ENCODE measurements at regions not wholly inside any gene's neighbourhood (a gene's known extent, or its start where the extent isn't known, plus 50 kb on each side); places are given as distances from the start of the nearest gene placed in this dataset.

DNA sequence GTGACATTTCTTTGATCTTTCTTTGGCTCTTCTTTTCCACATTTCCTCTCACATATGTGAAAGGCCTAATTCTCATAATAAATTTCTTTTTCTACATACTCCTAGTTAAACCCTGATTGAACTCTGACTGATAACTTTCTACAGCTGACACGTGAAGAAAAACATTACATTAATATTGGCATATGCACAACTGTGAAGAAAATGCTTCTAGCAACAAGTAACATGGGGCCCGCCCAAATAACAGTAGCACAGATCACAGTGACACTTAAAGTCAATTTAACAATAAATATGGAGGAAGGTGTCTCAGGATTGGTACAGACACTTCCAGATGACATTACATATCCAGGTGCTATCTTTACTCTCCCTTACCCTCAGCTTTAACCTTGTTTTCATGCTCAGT is 317.6 kb upstream of the ZNF385D start:
- TF ChIP-seq POLR2A (IDR thresholded peaks at IDR 0.05; ENCODE audit: borderline replicate concordance, extremely low read depth, insufficient read depth, insufficient read length), result no peak
- TF ChIP-seq, protein P1, sequence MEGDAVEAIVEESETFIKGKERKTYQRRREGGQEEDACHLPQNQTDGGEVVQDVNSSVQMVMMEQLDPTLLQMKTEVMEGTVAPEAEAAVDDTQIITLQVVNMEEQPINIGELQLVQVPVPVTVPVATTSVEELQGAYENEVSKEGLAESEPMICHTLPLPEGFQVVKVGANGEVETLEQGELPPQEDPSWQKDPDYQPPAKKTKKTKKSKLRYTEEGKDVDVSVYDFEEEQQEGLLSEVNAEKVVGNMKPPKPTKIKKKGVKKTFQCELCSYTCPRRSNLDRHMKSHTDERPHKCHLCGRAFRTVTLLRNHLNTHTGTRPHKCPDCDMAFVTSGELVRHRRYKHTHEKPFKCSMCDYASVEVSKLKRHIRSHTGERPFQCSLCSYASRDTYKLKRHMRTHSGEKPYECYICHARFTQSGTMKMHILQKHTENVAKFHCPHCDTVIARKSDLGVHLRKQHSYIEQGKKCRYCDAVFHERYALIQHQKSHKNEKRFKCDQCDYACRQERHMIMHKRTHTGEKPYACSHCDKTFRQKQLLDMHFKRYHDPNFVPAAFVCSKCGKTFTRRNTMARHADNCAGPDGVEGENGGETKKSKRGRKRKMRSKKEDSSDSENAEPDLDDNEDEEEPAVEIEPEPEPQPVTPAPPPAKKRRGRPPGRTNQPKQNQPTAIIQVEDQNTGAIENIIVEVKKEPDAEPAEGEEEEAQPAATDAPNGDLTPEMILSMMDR (IDR thresholded peaks at IDR 0.05 in 2 of 3, conservative IDR thresholded peaks at IDR 0.05 in 1 of 3; ENCODE audit: borderline replicate concordance in 1 of 3, insufficient read depth in 1 of 3, low read depth in 2 of 3, low read length in 2 of 3), result no peak
- no peak for TF ChIP-seq ZFX (IDR thresholded peaks at IDR 0.05)
- no peak for TF ChIP-seq SIN3A (IDR thresholded peaks at IDR 0.05; ENCODE audit: low read depth)
- TF ChIP-seq POLR2AphosphoS5 (IDR thresholded peaks at IDR 0.05; ENCODE audit: low read depth, low read length), result no peak
- no peak for TF ChIP-seq EGR1 (IDR thresholded peaks at IDR 0.05; ENCODE audit: low read depth)
- TF ChIP-seq YY1 (IDR thresholded peaks at IDR 0.05; ENCODE audit: extremely low read depth, insufficient replicate concordance, low read depth, low read length), result no peak
- TF ChIP-seq, protein P2, sequence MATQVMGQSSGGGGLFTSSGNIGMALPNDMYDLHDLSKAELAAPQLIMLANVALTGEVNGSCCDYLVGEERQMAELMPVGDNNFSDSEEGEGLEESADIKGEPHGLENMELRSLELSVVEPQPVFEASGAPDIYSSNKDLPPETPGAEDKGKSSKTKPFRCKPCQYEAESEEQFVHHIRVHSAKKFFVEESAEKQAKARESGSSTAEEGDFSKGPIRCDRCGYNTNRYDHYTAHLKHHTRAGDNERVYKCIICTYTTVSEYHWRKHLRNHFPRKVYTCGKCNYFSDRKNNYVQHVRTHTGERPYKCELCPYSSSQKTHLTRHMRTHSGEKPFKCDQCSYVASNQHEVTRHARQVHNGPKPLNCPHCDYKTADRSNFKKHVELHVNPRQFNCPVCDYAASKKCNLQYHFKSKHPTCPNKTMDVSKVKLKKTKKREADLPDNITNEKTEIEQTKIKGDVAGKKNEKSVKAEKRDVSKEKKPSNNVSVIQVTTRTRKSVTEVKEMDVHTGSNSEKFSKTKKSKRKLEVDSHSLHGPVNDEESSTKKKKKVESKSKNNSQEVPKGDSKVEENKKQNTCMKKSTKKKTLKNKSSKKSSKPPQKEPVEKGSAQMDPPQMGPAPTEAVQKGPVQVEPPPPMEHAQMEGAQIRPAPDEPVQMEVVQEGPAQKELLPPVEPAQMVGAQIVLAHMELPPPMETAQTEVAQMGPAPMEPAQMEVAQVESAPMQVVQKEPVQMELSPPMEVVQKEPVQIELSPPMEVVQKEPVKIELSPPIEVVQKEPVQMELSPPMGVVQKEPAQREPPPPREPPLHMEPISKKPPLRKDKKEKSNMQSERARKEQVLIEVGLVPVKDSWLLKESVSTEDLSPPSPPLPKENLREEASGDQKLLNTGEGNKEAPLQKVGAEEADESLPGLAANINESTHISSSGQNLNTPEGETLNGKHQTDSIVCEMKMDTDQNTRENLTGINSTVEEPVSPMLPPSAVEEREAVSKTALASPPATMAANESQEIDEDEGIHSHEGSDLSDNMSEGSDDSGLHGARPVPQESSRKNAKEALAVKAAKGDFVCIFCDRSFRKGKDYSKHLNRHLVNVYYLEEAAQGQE (IDR thresholded peaks at IDR 0.05; ENCODE audit: low read depth), result no peak
- TF ChIP-seq, protein P3, sequence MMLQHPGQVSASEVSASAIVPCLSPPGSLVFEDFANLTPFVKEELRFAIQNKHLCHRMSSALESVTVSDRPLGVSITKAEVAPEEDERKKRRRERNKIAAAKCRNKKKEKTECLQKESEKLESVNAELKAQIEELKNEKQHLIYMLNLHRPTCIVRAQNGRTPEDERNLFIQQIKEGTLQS (IDR thresholded peaks at IDR 0.05), result no peak
- TF ChIP-seq CEBPB (IDR thresholded peaks at IDR 0.05; ENCODE audit: low read depth), result no peak
- TF ChIP-seq SP1 (IDR thresholded peaks at IDR 0.05; ENCODE audit: low read depth), result no peak
- TF ChIP-seq RAD21 (IDR thresholded peaks at IDR 0.05; ENCODE audit: low read depth), result no peak
- no peak for TF ChIP-seq FOSL1 (IDR thresholded peaks at IDR 0.05; ENCODE audit: low read depth)
- TF ChIP-seq JUND (IDR thresholded peaks at IDR 0.05), result no peak
